ENCODE measurements at regions not wholly inside any gene's neighbourhood (a gene's known extent, or its start where the extent isn't known, plus 50 kb on each side); places are given as distances from the start of the nearest gene placed in this dataset.

DNA sequence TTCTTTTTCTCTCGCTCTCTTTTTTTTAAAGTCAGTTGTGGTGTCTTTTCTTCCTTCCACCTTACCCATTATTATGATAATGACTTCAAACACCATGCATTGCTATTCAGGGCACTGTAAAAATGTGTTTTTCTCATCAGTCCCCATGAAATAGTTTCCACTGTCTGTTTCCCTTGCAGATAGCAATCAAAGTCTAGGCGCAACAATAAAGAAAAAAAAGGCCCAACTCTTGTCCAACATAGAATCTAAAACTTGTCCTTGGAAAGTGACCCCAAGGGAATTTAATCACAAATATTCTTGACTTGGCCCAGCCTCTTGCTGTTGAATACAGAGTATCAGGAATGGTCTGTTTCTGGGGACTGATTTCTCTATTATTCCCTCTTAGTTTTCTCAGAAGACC, 382.5 kb downstream of the PLPP3 start:
- TF ChIP-seq CTCF (IDR thresholded peaks at IDR 0.05; ENCODE audit: low read length) = no peak
- TF ChIP-seq EZH2 (IDR thresholded peaks at IDR 0.05; ENCODE audit: borderline replicate concordance, low read length) = no peak
